D721Med (cell line): ENCODE measurements at regions not wholly inside any gene's neighbourhood (a gene's known extent, or its start where the extent isn't known, plus 50 kb on each side); places are given as distances from the start of the nearest gene placed in this dataset.
"Not testable (repeated sequence)": the region's sequence is repeated elsewhere in the genome, so short reads cannot be mapped to it uniquely, and the experiment has no call there.

ENCODE experiments used
- DNase-seq: peaks from one replicate; pipeline ENCODE4 v3.0.0; 2011; ENCODE audit warnings: low spot score; ENCODE audit not compliant: insufficient read length
- FAIRE-seq: peaks from 2 replicates; lab custom pipeline; 2011; peaks lifted over from hg19 to GRCh38; lab: Jason Lieb, UNC
- CTCF ChIP-seq: IDR thresholded peaks from 2 replicates; pipeline ENCODE4 v1.5.1; 2012; ENCODE audit warnings: mild to moderate bottlenecking, control low read depth; ENCODE audit not compliant: insufficient read depth; ENCODE audit errors: missing control alignments

- FAIRE-seq (no peak), DNase-seq (no peak)
- TF ChIP-seq CTCF, result no peak
These were observed 208.9 kb downstream of the FAM47A start for GRCh38 chrX:33923262-33923661.

GRCh38 chrX:33909836-33910235 is 222.3 kb downstream of the FAM47A start:
- no peak for FAIRE-seq
- no peak for TF ChIP-seq CTCF

GRCh38 chrX:33908898-33909297 is 223.2 kb downstream of the FAM47A start:
- DNase-seq, result no peak
- no peak for FAIRE-seq
- no peak for TF ChIP-seq CTCF

More at GRCh38 chrX:33909836-33910235, 222.3 kb downstream of the FAM47A start:
- DNase-seq, result no peak

GRCh38 chrX:33908074-33908473 is 224.0 kb downstream of the FAM47A start:
- no peak for FAIRE-seq

GRCh38 chrX:33906971-33907370 is 225.1 kb downstream of the FAM47A start:
- DNase-seq, result no peak
- no peak for FAIRE-seq
- no peak for TF ChIP-seq CTCF

More at GRCh38 chrX:33908074-33908473, 224.0 kb downstream of the FAM47A start:
- DNase-seq, result no peak
- no peak for TF ChIP-seq CTCF

GRCh38 chrX:33892670-33893069 is 239.4 kb downstream of the FAM47A start:
- no peak for TF ChIP-seq CTCF
- FAIRE-seq (no peak), DNase-seq (no peak)

- DNase-seq (no peak), FAIRE-seq (no peak)
- TF ChIP-seq CTCF, result no peak
These were observed 276.9 kb downstream of the FAM47A start for GRCh38 chrX:33855251-33855650.

- not testable (repeated sequence) for FAIRE-seq, DNase-seq
These were observed 280.0 kb downstream of the FAM47A start for GRCh38 chrX:33852146-33852545.
